ENCODE measurements at regions not wholly inside any gene's neighbourhood (a gene's known extent, or its start where the extent isn't known, plus 50 kb on each side); places are given as distances from the start of the nearest gene placed in this dataset.
A peak's percentile ranks its signal among the peaks of the same experiment; 100 is the strongest.

DNA sequence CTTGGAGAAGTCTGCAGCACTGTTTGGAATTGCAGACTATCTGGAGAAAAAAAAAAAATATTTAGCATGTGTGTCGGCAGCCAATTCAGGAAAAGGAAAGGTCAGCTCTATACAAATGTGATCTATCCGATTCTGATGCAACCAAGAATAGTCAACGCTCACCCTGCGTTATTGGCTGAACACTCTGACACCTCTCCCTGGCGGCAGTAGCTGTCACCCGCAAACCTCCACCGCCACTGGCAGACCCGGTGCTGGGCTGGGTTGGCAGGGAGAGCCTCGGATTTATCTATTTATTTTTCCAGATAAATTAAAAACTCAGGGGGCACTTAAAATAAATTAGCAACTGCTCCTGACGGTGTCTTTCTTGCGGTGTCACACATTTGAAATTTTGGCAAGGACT lies 409.7 kb downstream of the VRK1 start:
- DNase-seq (ENCODE audit: low spot score), result no peak

GRCh38 chr14:97210202-97210601 lies 413.0 kb downstream of the VRK1 start:
- DNase-seq (ENCODE audit: low spot score), result no peak

GRCh38 chr14:97212399-97212798 lies 415.2 kb downstream of the VRK1 start:
- no peak for DNase-seq (ENCODE audit: low spot score)

GRCh38 chr14:97213720-97214119 lies 416.5 kb downstream of the VRK1 start:
- DNase-seq (ENCODE audit: low spot score), result no peak

GRCh38 chr14:97215263-97215969 lies 418.2 kb downstream of the VRK1 start:
- DNase-seq (ENCODE audit: low spot score), result no peak

- no peak for DNase-seq (ENCODE audit: low spot score)
Observed at GRCh38 chr14:97217111-97217885, 420.1 kb downstream of the VRK1 start.

- no peak for DNase-seq (ENCODE audit: low spot score)
Observed at GRCh38 chr14:97218274-97218673, 421.1 kb downstream of the VRK1 start.

- peak; percentile 17 for DNase-seq (ENCODE audit: low spot score)
Observed at GRCh38 chr14:97218691-97219430, 421.7 kb downstream of the VRK1 start.

DNA sequence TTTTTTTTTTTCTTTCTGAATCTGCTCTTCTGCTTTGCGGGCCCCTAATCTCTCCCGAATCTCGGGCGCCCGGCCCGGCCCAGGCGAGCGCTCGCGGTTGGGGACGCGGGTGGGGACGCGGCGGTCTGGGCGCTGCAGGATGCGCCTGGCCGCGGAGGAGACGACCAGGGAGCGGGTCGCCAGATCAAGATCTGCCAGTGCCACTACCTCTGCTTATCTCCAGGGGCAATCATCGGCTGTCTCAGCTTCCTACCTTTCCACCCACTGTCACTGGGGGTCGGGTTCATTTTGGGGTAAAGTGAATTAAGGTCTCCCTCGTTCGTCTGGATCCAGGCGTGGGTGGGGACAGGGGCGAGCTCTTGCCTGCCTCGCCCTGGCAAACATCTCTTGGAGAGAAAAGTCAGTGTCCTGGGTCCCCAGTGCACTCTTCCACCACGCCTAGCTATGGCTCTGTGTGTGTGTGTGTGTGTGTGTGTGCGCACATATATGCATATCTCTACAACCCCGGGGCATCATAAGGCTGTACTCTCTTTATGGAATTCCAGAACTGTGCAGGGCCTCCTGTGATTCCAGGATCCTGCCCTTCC lies 422.3 kb downstream of the VRK1 start:
- DNase-seq (ENCODE audit: low spot score), result no peak

- DNase-seq (ENCODE audit: low spot score), result no peak
Observed at GRCh38 chr14:97221572-97222285, 424.5 kb downstream of the VRK1 start.

- no peak for DNase-seq (ENCODE audit: low spot score)
Observed at GRCh38 chr14:97224016-97224415, 426.8 kb downstream of the VRK1 start.

DNA sequence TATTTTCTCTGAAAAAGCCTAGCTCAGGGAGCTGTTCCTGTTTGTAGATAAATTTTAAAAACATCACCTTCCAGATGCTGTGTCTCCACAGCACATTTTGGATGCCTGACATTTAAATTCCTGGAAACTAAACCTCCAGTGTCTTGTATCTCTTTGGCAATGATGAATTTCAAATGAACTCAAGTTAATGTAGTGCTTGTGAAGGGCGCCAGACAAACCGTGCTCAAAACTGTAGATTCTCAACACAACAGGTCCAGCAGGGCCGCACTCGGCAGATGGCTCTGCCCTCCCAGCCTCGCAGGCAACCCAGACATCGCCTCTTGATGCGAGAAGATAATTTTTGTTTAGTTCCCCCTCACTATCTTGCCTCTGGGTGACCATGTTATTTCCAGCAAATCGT lies 432.9 kb downstream of the VRK1 start:
- DNase-seq (ENCODE audit: low spot score), result no peak

- DNase-seq (ENCODE audit: low spot score), result no peak
Observed at GRCh38 chr14:97233319-97233985, 436.3 kb downstream of the VRK1 start.

DNA sequence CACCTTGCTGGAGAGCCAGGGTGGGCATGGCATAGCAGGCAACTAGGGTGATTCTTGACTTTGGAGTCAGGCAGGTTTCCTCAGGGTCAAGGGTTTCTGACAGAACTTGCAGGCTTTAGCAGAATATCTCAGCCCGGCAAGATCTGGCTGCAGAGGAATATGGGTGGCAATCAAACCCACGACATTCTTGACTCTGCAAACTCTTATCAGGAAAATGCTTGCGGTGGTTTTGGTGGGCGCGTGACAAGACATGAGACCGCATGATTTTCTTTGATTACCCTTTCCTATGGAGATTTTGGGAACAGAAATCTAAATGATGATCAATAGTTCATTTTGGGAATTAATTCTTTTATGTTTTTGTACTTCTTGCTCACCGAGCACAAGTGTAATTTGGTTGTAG lies 449.5 kb downstream of the VRK1 start:
- no peak for DNase-seq (ENCODE audit: low spot score)

DNA sequence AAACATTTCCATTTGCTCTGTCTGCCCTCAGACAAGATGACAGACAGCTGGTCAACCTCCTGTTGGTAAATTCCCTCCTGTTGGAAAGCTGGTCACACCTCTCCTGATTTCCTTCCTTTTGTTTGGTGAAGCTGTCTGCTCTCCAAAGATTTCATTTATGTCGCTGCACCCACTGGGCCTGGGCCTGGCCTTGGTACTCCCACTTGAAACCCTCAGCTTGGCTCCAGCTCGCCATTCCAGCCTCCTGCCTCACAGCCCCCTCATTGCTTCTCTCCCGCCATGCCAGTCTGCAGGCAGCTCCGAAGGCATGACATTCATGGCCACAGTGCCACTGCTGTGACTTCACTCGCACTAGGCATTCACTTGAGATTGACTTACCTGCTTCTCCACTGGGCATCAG lies 451.8 kb downstream of the VRK1 start:
- no peak for DNase-seq (ENCODE audit: low spot score)

GRCh38 chr14:97250931-97251330 lies 453.7 kb downstream of the VRK1 start:
- DNase-seq (ENCODE audit: low spot score), result no peak

GRCh38 chr14:97251491-97252155 lies 454.4 kb downstream of the VRK1 start:
- no peak for DNase-seq (ENCODE audit: low spot score)

DNA sequence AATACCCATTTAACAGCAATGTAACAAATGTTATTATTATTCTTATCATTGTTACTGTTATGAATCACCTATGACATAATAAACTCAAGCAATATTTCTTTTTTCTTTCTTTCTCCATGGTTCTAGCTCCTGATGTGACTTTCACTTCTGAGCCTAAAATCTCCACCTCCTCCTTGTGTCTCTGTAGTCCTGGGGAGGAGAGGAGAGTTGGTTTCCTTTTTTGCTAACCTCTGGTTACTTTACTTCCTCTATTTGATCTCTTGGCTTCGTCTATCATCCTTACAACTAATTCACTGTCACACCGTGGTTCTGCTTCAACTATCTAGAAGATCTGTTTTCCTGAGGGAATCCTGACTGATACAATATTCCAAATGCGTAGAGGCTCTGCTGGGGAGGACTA lies 456.6 kb downstream of the VRK1 start:
- DNase-seq (ENCODE audit: low spot score), result no peak

- DNase-seq (ENCODE audit: low spot score), result no peak
Observed at GRCh38 chr14:97262336-97262735, 465.2 kb downstream of the VRK1 start.

DNA sequence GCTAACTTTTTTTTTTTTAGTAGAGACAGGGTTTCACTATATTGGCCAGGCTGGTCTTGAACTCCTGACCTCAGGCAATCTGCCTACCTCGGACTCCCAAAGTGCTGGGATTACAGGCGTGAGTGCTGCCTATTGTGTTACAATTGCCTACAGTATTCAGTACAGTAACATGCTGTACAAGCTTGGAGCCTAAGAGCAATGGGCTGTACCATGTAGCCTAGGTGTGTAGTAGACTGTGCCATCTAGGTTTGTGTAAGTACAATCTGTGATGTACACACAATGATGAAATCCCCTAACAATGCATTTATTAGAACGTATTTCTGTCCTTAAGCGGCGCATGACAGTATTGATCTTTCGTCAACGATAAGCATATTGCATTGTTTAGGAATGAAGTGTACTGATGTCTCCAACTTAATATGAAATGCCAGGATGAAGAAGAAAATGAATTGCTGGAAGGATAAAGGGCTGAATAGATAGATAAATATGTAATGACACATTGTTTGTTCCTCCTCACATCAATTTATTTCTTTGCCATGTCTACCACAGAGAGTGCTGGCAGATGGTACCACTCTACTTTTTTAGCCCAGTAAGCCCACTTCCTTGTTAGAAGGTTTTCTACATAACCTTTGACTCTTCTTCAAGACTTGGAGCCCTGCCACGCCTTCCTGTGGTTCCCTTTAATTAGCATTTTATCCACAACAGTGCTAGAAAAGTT lies 467.5 kb downstream of the VRK1 start:
- DNase-seq (ENCODE audit: low spot score), result no peak
